ENCODE measurements at regions not wholly inside any gene's neighbourhood (a gene's known extent, or its start where the extent isn't known, plus 50 kb on each side); places are given as distances from the start of the nearest gene placed in this dataset.
"Not testable (repeated sequence)": the region's sequence is repeated elsewhere in the genome, so short reads cannot be mapped to it uniquely, and the experiment has no call there.

DNA sequence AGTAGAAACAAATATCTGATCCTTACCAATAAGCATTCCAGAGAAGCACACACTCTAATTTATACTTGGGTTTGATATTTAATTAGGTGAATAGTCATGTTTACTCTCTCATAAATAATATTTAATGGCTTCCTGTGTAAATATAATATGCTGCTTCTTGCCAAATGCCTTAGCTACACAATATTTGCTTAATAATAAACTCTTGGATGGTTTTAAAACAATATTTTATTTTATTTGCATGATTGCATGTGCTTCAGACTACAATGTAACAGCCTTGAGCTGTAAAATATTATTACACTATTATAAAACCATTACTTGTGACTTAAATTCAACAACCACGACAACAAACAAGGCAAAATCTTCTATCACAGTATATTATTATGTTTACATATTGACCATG is 542.4 kb upstream of the CHD1 start:
- DNase-seq (ENCODE audit: low read depth in 2 of 2, low spot score in 1 of 2) = not testable (repeated sequence)

GRCh38 chr5:99470636-99471035 is 541.8 kb upstream of the CHD1 start:
- DNase-seq (ENCODE audit: low read depth in 2 of 2, low spot score in 1 of 2) = not testable (repeated sequence)

- DNase-seq (ENCODE audit: low read depth in 2 of 2, low spot score in 1 of 2) = no peak
Observed at GRCh38 chr5:99460701-99461100, 531.9 kb upstream of the CHD1 start.

DNA sequence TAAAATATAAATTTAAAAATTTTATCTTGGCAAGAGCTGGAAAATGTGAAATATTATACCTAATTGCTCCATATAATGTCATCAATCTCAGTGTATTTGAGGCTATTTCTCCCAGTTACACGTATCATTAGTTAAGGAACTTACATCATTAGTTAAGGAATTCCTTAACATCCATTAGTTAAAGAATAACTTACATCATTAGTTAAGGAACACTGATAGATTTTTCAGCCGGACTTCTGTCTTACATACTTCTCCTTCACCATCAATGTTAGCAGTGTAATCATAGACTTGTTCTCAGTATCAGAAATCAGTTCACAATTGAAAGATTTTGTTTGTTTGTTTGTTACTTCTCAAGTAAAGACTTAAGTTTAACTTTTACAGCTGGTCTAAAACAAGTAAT is 524.4 kb upstream of the CHD1 start:
- DNase-seq (ENCODE audit: low read depth in 2 of 2, low spot score in 1 of 2) = no peak

GRCh38 chr5:99449786-99450185 is 521.0 kb upstream of the CHD1 start:
- no peak for DNase-seq (ENCODE audit: low read depth in 2 of 2, low spot score in 1 of 2)

GRCh38 chr5:99445805-99446204 is 517.0 kb upstream of the CHD1 start:
- no peak for DNase-seq (ENCODE audit: low read depth in 2 of 2, low spot score in 1 of 2)

DNA sequence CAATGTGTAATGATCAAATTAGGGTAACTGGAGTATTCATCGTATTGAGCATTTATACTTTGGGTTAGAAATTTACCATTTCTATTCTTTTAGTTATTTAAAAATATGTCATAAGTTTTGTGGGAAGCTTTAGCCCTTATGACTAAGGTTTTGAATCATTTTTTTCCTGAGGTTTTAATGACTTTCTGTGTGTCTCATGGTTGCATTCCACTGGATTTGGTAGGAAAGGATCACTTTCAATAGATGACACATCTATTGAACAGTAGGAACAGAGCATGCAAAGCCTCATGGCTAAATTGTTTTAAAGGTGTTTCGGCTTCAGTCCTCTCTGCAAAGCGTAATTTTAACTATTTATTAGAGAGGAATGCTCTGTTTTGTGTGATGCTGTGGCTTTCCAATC is 512.4 kb upstream of the CHD1 start:
- DNase-seq (ENCODE audit: low read depth in 2 of 2, low spot score in 1 of 2) = no peak

DNA sequence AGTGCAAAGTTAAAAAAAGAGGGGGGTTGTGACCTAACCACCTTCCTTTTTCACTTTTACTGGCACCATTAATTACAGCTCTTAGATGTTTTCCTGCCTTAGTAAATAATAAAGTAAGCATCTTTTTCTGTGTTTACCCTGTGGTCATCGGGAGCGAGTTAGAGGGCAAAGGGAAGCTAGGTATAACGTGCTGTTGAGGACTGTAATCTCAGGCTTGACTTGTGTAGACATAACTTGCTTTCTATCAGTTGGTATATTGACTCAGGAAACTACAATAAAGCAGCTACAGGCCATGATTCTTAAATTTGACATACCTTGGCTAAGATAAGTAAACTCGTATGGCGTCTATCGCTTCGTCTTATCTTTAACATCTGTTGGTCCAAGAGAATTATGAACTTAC is 509.8 kb upstream of the CHD1 start:
- DNase-seq (ENCODE audit: low read depth in 2 of 2, low spot score in 1 of 2) = no peak

DNA sequence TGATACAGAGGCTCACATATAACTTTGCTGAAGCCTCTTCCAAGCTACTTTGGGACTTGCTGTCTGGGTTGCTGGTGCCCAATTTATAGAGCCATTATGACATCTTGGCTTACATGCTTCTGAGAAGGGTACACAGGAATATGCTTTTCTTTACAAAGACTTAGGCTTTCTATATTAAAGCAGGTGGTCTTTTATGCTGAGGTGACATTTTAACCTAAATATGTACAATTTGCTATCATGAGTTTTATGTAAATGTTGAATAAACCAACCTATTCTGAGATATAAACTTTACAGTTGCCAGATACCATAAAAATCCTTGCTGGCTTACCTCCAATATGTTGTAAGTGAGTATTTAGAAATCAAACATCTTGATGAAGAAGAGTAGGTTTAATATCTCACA is 509.2 kb upstream of the CHD1 start:
- DNase-seq (ENCODE audit: low read depth in 2 of 2, low spot score in 1 of 2) = no peak

GRCh38 chr5:99423396-99423795 is 494.6 kb upstream of the CHD1 start:
- DNase-seq (ENCODE audit: low read depth in 2 of 2, low spot score in 1 of 2) = not testable (repeated sequence)

- DNase-seq (ENCODE audit: low read depth in 2 of 2, low spot score in 1 of 2) = not testable (repeated sequence)
Observed at GRCh38 chr5:99418640-99419039, 489.8 kb upstream of the CHD1 start.

GRCh38 chr5:99410386-99410785 is 481.6 kb upstream of the CHD1 start:
- DNase-seq (ENCODE audit: low read depth in 2 of 2, low spot score in 1 of 2) = not testable (repeated sequence)

GRCh38 chr5:99404764-99405302 is 476.0 kb upstream of the CHD1 start:
- DNase-seq (ENCODE audit: low read depth in 2 of 2, low spot score in 1 of 2) = not testable (repeated sequence)

DNA sequence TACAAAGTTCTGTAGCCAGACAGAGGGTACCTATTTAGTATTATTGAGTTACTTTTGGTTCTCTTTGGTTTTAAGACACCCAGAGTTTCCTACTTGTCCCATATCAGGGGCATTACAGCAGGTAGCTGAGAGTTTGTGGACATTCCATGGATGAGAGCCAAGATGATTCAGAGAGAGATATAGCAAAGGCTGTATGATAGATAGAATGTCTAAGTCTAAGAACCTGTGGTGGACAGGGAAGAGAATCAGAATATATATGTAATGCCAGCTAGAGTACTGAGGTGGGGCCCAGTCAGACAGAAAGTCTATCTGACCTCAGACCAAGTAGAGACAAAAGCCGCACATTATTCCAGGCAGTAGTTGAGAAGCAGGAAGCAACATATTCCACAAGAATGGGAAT is 471.8 kb upstream of the CHD1 start:
- DNase-seq (ENCODE audit: low read depth in 2 of 2, low spot score in 1 of 2) = not testable (repeated sequence)

DNA sequence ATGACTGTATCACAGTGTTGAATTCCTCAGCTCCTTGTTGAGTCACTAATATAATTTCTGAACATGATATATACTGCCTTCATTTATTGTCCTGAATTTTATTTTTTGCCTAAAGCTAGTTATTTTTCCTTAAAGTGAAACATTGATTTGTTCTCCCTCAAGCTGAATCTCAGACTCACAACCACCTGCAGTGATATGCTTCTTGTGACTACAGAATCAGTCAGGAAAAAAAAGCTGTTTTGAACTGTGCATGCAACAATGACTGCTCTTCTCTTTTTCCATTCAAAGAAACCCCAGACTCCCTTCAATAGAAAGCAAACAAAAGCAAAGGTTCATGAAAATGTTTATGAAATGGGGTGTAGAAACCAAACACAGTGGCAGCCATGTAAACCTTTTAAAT is 470.2 kb upstream of the CHD1 start:
- DNase-seq (ENCODE audit: low read depth in 2 of 2, low spot score in 1 of 2) = no peak

DNA sequence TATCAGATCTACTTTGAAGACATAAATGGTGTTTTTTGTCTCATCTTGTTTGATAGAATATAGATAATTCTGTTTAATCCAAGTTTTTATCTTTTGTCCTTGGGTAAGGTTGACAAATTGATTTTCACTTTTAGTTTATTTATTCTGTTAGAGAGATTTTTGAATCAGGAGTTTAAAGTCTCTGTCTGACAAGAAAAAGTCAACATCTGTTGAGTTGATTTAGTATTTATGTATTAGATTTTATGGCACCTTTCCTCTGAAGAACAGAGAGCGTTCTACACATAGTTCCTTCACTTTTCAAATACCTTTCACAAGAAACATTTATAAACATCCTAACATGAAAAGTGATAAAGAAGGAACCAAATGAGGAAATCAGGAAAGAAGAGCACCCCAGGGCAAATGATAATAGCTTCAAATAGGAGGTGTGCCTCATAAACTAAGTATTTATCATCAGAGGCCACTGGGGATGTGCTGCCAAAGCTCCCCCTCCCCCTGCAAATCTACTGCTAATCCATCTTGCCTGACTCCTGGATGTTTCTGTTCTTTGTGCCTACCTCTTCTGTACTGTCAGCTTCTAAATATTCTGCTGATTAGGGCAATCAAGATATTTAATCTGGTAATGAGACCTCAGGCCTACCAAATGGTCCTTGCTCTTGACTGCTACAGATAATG is 457.7 kb upstream of the CHD1 start:
- DNase-seq (ENCODE audit: low read depth in 2 of 2, low spot score in 1 of 2) = no peak

DNA sequence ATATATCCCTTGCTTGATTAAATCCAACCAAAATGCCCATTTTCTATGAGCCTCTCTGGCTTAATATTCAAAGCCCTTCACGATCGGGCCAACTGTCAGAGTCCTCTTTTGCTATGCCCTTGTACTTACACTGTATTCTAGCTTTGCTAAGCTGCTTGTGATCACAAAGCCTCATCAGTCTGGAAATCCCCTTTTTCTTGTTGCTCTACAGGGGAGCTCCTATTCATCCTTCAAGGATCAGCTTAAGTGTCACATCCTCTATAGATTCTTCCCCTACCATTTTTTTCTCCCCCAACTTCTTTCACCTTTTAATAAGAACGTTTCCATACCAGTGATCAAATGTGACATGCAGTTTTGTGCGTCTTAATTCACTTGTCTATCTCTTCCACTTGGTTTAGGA is 450.4 kb upstream of the CHD1 start:
- DNase-seq (ENCODE audit: low read depth in 2 of 2, low spot score in 1 of 2) = no peak

- no peak for DNase-seq (ENCODE audit: low read depth in 2 of 2, low spot score in 1 of 2)
Observed at GRCh38 chr5:99378443-99378842, 449.6 kb upstream of the CHD1 start.

GRCh38 chr5:99369797-99370593 is 441.2 kb upstream of the CHD1 start:
- no peak for DNase-seq (ENCODE audit: low read depth in 2 of 2, low spot score in 1 of 2)

GRCh38 chr5:99368726-99369125 is 439.9 kb upstream of the CHD1 start:
- no peak for DNase-seq (ENCODE audit: low read depth in 2 of 2, low spot score in 1 of 2)

DNA sequence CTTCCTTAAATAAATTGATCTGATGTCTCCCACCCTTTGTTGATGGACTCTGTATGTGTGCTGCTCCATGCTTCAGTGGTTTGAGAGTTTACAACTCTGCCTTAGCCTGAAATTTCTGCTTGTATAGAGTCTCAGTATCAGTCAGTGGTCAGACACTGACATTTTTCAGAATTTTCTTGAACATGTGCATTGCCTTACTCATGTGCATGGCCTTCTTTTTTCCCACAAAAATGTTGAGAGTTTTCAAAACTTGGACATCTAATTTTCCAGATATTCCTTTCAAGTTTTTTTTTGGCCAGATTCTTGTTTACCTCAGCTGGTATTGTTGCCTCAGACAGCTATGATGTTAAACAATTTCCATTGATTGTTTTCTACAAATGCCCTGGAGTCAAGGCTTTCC is 427.1 kb upstream of the CHD1 start:
- no peak for DNase-seq (ENCODE audit: low read depth in 2 of 2, low spot score in 1 of 2)

- no peak for DNase-seq (ENCODE audit: low read depth in 2 of 2, low spot score in 1 of 2)
Observed at GRCh38 chr5:99349787-99350186, 421.0 kb upstream of the CHD1 start.

Measured in stimulated activated CD8-positive, alpha-beta memory T cell treated with anti-CD3 and anti-CD28 coated beads, Interleukin-4, amount 100 ng/mL, for 4 hours (primary cell).